MCF 10A (cell line): ENCODE measurements at regions not wholly inside any gene's neighbourhood (a gene's known extent, or its start where the extent isn't known, plus 50 kb on each side); places are given as distances from the start of the nearest gene placed in this dataset.

ENCODE experiments used
- BruUV-seq: library from RNA; stranded (reverse); fragments of 400-500 nt; replicated peaks from 2 replicates; lab custom pipeline; 2021; lab: Mats Ljungman, UMichigan
- CTCF ChIA-PET: fragments of 300-600 bp; sonication (Branson Sonifier 250); formaldehyde crosslinking; extraction: SDS; loops from one replicate; lab custom pipeline; 2021; ENCODE audit warnings: antibody characterized with exemption, inconsistent platforms; lab: Yijun Ruan, JAX
- POLR2A ChIA-PET: fragments of 300-600, 350-650 bp; sonication (Branson Sonifier 250); formaldehyde crosslinking; extraction: SDS; loops from one replicate; lab custom pipeline; 2020; ENCODE audit warnings: antibody characterized with exemption, inconsistent platforms; lab: Yijun Ruan, JAX
- DNase-seq: peaks from one replicate; pipeline ENCODE4 v3.0.0-alpha.2; 2018; ENCODE audit not compliant: unreplicated experiment
- H3K27ac Mint-ChIP-seq: one replicate; pipeline ENCODE4 v1.8.0; 2022; ENCODE audit warnings: mild to moderate bottlenecking, low read depth, mixed read lengths; ENCODE audit not compliant: unreplicated experiment
- H3K27me3 Mint-ChIP-seq: one replicate; pipeline ENCODE4 v1.8.0; 2022; ENCODE audit warnings: mixed read lengths; ENCODE audit not compliant: insufficient read depth, unreplicated experiment
- H3K36me3 Mint-ChIP-seq: one replicate; pipeline ENCODE4 v1.8.0; 2022; ENCODE audit warnings: mild to moderate bottlenecking, moderate library complexity, mixed read lengths; ENCODE audit not compliant: insufficient read depth, unreplicated experiment
- H3K4me1 Mint-ChIP-seq: one replicate; pipeline ENCODE4 v1.8.0; 2022; ENCODE audit warnings: mixed read lengths; ENCODE audit not compliant: insufficient read depth, unreplicated experiment
- H3K4me3 Mint-ChIP-seq: one replicate; pipeline ENCODE4 v1.8.0; 2022; ENCODE audit warnings: mild to moderate bottlenecking, moderate library complexity, mixed read lengths; ENCODE audit not compliant: unreplicated experiment
- H3K9me3 Mint-ChIP-seq: one replicate; pipeline ENCODE4 v1.8.0; 2022; ENCODE audit warnings: mixed read lengths; ENCODE audit not compliant: unreplicated experiment
- intact Hi-C: fragments of 100-400 bp; cut with micrococcal nuclease; formaldehyde crosslinking; loops from 2 replicates; pipeline ENCODE4 v1.14.1; 2022
- TF ChIP-seq, protein P1 (sequence below): fragments of 200-600 bp; IDR thresholded peaks from one replicate; pipeline ENCODE4 v1.8.0; 2022; ENCODE audit warnings: antibody characterized with exemption, mild to moderate bottlenecking; ENCODE audit not compliant: unreplicated experiment

GRCh38 chr11:8318536-8318935 lies 54.9 kb upstream of the LMO1 start:
- ChIA-PET CTCF (interaction anchor here (1.0 to 2.1 kb wide), 4 partner anchors 9 to 125 kb away, joined by 3 to 8 read pairs (median 3); no protein-coding TSS in a partner anchor), POLR2A (interaction anchor here (0.6 kb wide), 1 partner anchor 337 kb away, joined by 4 read pairs; no protein-coding TSS in a partner anchor)
- no peaks in the 10 kb centered on the region for H3K36me3 Mint-ChIP-seq
- no peaks in the 10 kb centered on the region for H3K4me1 Mint-ChIP-seq
- BruUV-seq, result no TSS peak
- no peak overlapping the region for H3K27ac Mint-ChIP-seq
- H3K9me3 Mint-ChIP-seq, result no peaks in the 10 kb centered on the region
- H3K27me3 Mint-ChIP-seq, result peaks cover 19% of the 10 kb centered on the region
- no peak for DNase-seq
- H3K4me3 Mint-ChIP-seq, result no peak overlapping the region
- TF ChIP-seq, protein P1, sequence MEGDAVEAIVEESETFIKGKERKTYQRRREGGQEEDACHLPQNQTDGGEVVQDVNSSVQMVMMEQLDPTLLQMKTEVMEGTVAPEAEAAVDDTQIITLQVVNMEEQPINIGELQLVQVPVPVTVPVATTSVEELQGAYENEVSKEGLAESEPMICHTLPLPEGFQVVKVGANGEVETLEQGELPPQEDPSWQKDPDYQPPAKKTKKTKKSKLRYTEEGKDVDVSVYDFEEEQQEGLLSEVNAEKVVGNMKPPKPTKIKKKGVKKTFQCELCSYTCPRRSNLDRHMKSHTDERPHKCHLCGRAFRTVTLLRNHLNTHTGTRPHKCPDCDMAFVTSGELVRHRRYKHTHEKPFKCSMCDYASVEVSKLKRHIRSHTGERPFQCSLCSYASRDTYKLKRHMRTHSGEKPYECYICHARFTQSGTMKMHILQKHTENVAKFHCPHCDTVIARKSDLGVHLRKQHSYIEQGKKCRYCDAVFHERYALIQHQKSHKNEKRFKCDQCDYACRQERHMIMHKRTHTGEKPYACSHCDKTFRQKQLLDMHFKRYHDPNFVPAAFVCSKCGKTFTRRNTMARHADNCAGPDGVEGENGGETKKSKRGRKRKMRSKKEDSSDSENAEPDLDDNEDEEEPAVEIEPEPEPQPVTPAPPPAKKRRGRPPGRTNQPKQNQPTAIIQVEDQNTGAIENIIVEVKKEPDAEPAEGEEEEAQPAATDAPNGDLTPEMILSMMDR, result peak; percentile 15
- intact Hi-C loops, result no loop called here

DNA sequence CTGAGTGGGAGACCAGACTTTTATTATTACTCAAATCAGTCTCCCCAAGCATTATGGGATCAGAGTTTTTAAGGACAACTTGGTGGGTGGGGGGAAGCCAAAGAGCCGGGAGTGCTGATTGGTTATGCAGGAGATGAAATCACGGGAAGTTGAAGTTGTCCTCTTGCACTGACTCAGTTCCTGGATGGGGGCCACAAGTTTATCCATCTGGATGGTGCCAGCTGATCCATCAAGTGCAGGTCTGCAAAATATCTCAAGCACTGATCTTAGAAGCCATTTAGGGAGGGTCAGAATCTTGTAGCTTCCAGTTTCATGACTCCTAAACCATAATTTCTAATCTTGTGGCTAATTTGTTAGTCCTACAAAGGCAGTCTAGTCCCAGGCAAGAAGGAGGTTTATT lies 53.5 kb upstream of the LMO1 start:
- H3K27ac Mint-ChIP-seq, result no peak overlapping the region
- H3K27me3 Mint-ChIP-seq, result peaks cover 19% of the 10 kb centered on the region
- intact Hi-C loops, result no loop called here
- no peaks in the 10 kb centered on the region for H3K9me3 Mint-ChIP-seq
- ChIA-PET POLR2A (no interaction called here), CTCF (interaction anchor here (0.9 to 1.4 kb wide), 2 partner anchors 17 to 30 kb away, joined by 3 to 4 read pairs; no protein-coding TSS in a partner anchor)
- no peaks in the 10 kb centered on the region for H3K4me1 Mint-ChIP-seq
- BruUV-seq, result no TSS peak
- no peak overlapping the region for H3K4me3 Mint-ChIP-seq
- TF ChIP-seq, protein P1, result no peak
- no peaks in the 10 kb centered on the region for H3K36me3 Mint-ChIP-seq
- DNase-seq, result peak; percentile 25

GRCh38 chr11:8315954-8316353 lies 52.3 kb upstream of the LMO1 start:
- BruUV-seq, result no TSS peak
- TF ChIP-seq, protein P1, result no peak
- POLR2A ChIA-PET, result no interaction called here
- Mint-ChIP-seq H3K4me1 (no peaks in the 10 kb centered on the region), H3K36me3 (no peaks in the 10 kb centered on the region), H3K9me3 (no peaks in the 10 kb centered on the region), H3K4me3 (no peak overlapping the region), H3K27me3 (peaks cover 19% of the 10 kb centered on the region), H3K27ac (no peak overlapping the region)
- DNase-seq, result no peak
- intact Hi-C loops, result no loop called here
- CTCF ChIA-PET, result interaction anchor here (1.4 kb wide), 1 partner anchor 15 kb away, joined by 4 read pairs; no protein-coding TSS in a partner anchor

DNA sequence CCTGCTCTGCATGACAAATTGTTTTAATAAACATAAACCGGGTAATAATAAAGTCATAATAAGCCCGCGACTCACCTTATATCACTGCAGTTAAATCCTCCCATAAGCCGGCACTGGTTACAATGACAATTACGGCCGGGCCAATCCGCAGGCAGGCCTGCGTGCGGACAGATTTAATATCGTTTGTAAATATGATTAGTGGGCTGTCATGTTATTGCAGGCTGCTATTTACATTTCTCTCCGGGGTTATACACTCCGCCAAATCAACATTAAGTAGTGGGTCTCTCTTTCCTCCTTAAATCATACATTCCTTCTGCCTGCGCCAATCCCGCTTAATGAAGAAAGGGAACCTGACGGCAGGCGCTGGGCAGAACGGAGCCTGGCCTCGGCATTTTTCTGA lies 51.8 kb upstream of the LMO1 start:
- Mint-ChIP-seq H3K27me3 (peaks cover 15% of the 10 kb centered on the region), H3K9me3 (no peaks in the 10 kb centered on the region), H3K4me3 (no peak overlapping the region), H3K4me1 (no peaks in the 10 kb centered on the region), H3K36me3 (no peaks in the 10 kb centered on the region), H3K27ac (no peak overlapping the region)
- TF ChIP-seq, protein P1, result no peak
- BruUV-seq, result no TSS peak
- POLR2A ChIA-PET, result no interaction called here
- intact Hi-C loops, result no loop called here
- DNase-seq, result no peak
- CTCF ChIA-PET, result no interaction called here
